GM21825 (cell line): ENCODE measurements at regions not wholly inside any gene's neighbourhood (a gene's known extent, or its start where the extent isn't known, plus 50 kb on each side); places are given as distances from the start of the nearest gene placed in this dataset.

ENCODE experiments used
- ATAC-seq: cut with Tn5 transposase; IDR thresholded peaks from one replicate; pipeline ENCODE4 v1.9.1; 2021; ENCODE audit warnings: mild to moderate bottlenecking, moderate library complexity; ENCODE audit not compliant: unreplicated experiment

DNA sequence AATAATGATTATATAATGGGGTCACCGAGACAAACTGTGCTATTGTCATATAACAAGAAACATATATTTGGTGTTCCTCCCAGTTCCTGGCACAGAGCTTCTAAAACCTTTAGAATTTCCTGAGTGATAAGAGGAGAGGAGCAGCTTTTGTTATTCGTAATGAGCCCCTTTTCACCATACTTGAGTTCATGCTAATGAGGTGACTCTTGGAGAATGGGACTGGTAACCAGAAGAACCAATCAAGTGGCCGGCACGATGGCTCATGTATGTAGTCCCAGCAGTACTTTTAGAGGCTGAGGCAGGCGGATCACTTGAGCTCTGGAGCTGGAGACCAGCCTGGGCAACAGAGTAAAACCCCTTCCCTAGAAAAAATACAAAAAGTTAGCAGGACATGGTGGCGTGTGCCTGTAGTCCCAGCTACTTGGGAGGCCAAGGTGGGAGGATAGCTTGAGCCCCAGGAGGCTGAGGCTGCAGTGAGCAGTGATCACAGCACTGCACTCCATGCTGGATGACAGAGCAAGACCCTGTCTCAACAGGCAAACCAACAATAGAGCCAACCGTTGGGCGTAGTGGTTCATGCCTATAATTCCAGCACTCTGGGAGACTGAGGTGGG, 62.7 kb upstream of the FTH1 start:
- no peak for ATAC-seq

DNA sequence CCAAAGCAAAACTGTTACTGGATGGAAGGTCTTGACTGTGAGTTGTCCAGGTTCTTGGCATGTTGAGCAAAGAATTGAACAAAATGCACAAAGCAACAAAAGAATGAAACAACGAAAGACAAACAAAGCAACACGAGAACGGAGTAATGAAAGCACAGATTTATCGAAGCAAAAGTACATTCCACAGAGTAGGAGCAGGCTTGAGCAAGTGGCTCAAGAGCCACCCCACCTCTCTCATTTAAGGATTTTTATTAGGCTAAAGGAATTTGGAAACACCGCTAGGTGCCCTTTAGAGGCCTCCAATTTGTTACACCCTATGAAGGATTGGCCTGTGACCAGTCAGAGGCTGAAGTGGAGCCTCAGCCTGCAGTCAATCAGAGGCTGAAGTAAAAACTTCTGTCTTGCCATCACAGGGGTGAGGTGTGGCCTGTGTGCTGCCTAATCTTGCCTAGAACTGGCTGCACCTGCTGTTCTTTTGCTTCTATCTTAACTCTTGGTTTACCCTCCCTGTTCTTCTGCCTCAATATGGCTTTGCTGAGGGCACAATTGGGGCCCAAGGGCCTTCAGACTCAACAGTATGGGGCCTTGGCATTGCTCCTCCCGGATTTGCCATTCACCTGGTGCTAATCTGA, 59.4 kb upstream of the FTH1 start:
- no peak for ATAC-seq

DNA sequence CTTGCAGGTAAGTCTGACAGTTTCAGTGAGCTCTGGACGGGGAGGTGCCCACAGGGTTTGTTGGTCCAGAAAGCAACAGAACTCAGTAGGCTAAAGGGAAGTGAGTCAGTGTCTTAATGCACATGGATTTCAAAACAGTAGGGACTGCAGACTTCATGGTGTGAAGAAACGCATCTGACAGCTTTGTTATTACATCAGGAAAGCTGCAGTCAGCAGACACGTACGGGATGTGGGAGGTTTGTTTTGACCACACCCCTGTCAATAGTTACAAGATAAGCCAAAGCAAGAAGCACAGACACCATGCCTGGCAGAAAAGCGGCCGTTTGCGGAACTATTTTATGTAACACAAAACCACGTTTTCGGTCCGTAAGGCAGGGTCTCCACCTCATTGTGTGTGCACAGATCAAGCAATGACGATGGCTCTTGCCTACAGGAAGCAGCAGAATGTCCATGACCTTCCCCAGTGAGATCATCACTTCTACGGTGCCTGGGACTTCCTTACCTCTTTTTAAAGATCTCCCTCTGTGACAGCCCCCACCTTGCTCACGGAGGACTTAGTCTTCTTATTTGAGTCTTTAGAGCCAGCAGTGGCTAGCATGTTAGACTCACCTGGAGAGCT, 58.2 kb upstream of the FTH1 start:
- peak; percentile 78 for ATAC-seq

DNA sequence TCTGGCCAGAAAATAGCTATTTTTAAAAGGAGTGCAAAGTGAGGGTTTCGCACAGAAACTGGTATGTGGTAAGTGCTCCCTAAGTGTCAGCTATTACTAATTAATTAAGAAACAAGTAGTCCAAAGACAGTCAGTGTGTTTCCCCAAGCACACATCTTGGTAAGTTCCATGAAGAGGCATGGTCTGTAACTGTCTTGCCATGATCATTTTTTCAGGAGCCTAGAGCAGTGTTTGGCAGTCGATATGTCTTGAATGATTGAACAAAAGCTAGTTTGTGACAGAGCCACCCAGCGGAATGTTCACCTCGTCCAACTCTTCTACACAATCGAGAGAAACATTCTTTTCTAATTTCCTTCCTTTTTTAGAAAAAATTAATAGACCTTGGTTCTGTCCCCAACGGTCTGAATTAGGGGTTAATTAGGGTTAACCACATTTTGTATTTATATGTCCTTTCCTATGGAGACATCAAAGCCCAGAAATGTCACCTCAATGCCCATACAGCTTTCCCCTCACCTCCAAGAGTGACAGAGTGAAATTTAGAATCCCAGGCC, 57.6 kb upstream of the FTH1 start:
- ATAC-seq, result no peak

DNA sequence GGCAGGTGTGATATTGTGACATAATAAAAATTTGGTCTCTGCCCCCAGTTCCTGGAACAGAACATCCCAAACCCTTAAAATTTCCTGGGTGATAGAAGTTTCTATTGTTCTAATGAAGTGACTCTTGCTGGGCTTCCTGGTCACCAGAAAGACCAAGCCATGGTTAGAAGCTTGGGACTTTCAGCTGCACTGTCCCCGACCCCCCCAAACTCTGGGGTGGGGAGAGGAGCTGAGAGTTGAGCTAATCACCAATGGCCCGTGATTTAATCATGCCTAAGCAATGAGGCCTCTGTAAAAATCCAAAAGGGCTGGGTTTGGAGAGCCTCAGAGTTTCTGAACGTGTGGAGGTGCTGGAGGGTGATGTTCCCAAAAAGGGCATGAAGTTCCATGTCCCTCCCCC, 54.8 kb upstream of the FTH1 start:
- ATAC-seq, result no peak

DNA sequence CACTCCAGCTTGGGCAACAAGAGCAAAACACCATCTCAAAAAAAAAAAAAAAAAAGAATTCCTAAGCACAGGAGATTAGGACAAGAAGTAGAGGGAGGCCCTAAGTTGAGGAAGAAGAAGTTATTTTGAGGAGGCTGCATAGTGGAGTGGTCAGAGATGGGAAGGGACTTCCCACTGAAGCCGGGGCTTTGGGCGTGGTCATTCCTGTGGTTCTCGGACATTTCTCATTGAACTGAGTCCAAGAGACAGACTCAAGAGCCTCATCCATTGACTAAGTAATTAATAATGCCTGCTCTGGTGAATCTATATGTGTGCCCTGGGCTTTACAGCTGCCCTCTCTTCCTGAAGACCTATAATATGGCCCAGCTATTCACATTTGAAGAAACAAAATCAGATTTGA, 53.2 kb upstream of the FTH1 start:
- ATAC-seq, result no peak

DNA sequence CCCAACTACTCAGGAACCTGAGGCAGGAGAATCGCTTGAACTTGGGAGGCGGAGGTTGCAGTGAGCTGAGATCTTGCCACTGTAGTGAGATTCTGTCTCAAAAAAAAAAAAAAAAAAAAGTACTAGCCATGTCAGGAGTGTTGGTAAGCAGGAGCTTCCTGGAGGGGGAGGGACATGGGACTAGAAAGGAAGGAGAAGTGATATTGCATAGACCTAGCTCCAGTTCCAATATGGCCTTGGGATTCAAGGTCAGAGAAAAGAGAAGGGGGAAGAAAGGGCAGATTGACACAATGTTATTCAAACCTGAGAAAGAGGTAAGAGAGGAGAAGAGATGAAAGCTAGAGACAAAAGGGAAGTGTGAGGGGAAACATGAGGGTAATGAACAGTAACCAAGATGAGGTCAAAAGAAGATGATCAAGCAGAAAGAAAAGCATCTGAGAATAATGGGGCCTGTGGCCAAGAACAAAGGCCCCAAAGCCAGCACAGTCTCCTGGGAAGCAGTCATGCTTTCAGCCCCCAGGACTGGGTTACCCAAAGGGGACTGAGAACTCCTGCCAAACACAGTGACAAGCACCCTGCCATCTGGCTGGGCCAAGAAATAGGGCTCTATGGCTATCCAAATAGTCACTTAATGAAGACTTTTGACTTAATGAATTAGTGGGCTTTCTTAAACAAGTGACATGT, 51.7 kb upstream of the FTH1 start:
- no peak for ATAC-seq

DNA sequence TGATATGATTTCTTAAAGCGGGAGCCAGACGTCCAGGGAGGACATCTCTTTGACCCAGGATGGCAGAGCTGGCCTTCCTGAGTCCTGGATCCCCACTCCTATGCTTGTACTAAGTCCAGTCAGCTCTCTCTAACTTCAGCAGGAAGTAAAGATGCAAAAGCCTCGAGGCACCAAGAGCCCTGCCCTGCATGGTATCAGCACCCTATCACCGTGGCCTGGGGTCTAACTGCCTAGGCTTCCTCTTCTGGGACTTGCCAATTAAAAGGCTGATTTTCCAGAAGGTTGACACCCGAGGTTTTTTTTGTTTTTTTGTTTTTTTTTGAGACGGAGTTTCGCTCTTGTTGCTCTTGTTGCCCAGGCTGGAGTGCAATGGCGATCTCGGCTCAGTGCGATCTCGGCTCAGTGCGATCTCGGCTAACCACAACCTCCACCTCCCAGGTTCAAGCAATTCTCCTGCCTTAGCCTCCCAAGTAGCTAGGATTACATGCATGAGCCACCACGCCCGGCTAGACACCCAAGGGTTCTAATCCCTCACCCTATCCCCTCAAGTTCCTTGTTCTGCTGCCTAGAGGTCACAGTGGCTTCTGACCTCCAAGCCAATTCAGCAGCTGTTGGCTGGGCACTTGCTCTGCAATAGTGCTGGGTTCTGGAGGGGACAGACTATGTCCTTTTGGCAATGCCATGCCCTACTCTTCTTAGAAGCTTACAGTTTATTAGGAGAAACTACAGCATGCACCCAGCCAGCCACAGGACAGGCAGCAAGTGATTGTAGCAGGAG, 50.6 kb upstream of the FTH1 start:
- no peak for ATAC-seq
